Panc1 (cell line): ENCODE measurements at regions not wholly inside any gene's neighbourhood (a gene's known extent, or its start where the extent isn't known, plus 50 kb on each side); places are given as distances from the start of the nearest gene placed in this dataset.

ENCODE experiments used
- ATAC-seq: fragments of 200-7000 bp; cut with Tn5 transposase; 2 replicates; pipeline ENCODE4 v1.9.1; 2020; ENCODE audit warnings: mild to moderate bottlenecking, moderate library complexity
- BruUV-seq: library from RNA; stranded (reverse); fragments of 400-500 nt; replicated peaks from 2 replicates; lab custom pipeline; 2021; lab: Mats Ljungman, UMichigan
- CTCF ChIA-PET: fragments of 300-600 bp; sonication (Branson Sonifier 250); formaldehyde crosslinking; loops from one replicate; lab custom pipeline; 2022; ENCODE audit warnings: antibody characterized with exemption; lab: Charles Lee
- POLR2A ChIA-PET: fragments of 300-600 bp; sonication (Branson Sonifier 250); formaldehyde crosslinking; loops from one replicate; lab custom pipeline; 2022; ENCODE audit warnings: antibody characterized with exemption; lab: Charles Lee
- DNase-seq: peaks from one replicate; pipeline ENCODE4 v3.0.0-alpha.2; 2010; ENCODE audit warnings: low read depth, low spot score
- H3K27ac ChIP-seq: 2 replicates; pipeline ENCODE4 v1.5.1; 2011; ENCODE audit warnings: mild to moderate bottlenecking, low read length, inconsistent platforms
- H3K27me3 ChIP-seq: fragments of 200-500 bp; sonication (Bioruptor generic); 2 replicates; pipeline ENCODE4 v1.6.0; 2014; ENCODE audit warnings: low read length, inconsistent platforms; ENCODE audit not compliant: control insufficient read depth, insufficient read depth
- H3K36me3 ChIP-seq: fragments of 200-500 bp; sonication (Bioruptor generic); 2 replicates; pipeline ENCODE4 v1.5.1; 2014; ENCODE audit warnings: inconsistent platforms, mild to moderate bottlenecking, low read length, moderate library complexity; ENCODE audit not compliant: control insufficient read depth, insufficient read depth
- H3K4me1 ChIP-seq: 2 replicates; pipeline ENCODE4 v1.5.1; 2011; ENCODE audit warnings: inconsistent platforms, mild to moderate bottlenecking, low read length, moderate library complexity; ENCODE audit not compliant: control insufficient read depth, insufficient read depth
- H3K4me3 ChIP-seq, 2 experiments: 2 replicates each; pipeline ENCODE4 v1.5.1; 2011 to 2012; ENCODE audit warnings: low read depth in 2 of 2, low read length in 2 of 2, mild to moderate bottlenecking in 2 of 2, inconsistent platforms in 1 of 2, moderate library complexity in 1 of 2
- H3K9me3 ChIP-seq: fragments of 200-500 bp; sonication (Bioruptor generic); 2 replicates; pipeline ENCODE4 v1.5.1; 2014; ENCODE audit warnings: low read depth, mild to moderate bottlenecking, inconsistent platforms, low read length, moderate library complexity; ENCODE audit not compliant: control insufficient read depth, insufficient read depth
- POLR2AphosphoS5 ChIP-seq: IDR thresholded peaks from 2 replicates; pipeline ENCODE4 v1.6.1; 2012; ENCODE audit warnings: mild to moderate bottlenecking, low read depth, low read length, moderate library complexity
- SIN3A ChIP-seq: IDR thresholded peaks from 2 replicates; pipeline ENCODE4 v1.6.1; 2012; ENCODE audit warnings: low read depth, mild to moderate bottlenecking, low read length, moderate library complexity, borderline replicate concordance; ENCODE audit not compliant: insufficient read depth
- TCF7L2 ChIP-seq: IDR thresholded peaks from 2 replicates; pipeline ENCODE4 v1.6.1; 2011; ENCODE audit warnings: mild to moderate bottlenecking, low read depth, low read length, inconsistent platforms
- in situ Hi-C: cut with HindIII; loops from 2 replicates; pipeline ENCODE4 v1.10.0; 2016; ENCODE audit warnings: low sequenced_read_pairs, low pct_unique_long_range_greater_than_20kb
- intact Hi-C: fragments of 100-400 bp; cut with micrococcal nuclease; formaldehyde crosslinking; loops from one replicate; pipeline ENCODE4 v1.10.0; 2022; ENCODE audit not compliant: unreplicated experiment
- TF ChIP-seq, protein P1 (sequence below): fragments of 450-650 bp; IDR thresholded peaks from 2 replicates; pipeline ENCODE4 v1.5.1; 2017; ENCODE audit warnings: mild to moderate bottlenecking
- TF ChIP-seq, protein P2 (sequence below), 2 experiments: IDR thresholded peaks; 2 replicates each; pipeline ENCODE4 v1.6.1; 2011 to 2012; ENCODE audit warnings: low read depth in 2 of 2, control low read depth in 1 of 2, low read length in 1 of 2, mild to moderate bottlenecking in 1 of 2, moderate library complexity in 1 of 2; ENCODE audit not compliant: insufficient read depth in 1 of 2

DNA sequence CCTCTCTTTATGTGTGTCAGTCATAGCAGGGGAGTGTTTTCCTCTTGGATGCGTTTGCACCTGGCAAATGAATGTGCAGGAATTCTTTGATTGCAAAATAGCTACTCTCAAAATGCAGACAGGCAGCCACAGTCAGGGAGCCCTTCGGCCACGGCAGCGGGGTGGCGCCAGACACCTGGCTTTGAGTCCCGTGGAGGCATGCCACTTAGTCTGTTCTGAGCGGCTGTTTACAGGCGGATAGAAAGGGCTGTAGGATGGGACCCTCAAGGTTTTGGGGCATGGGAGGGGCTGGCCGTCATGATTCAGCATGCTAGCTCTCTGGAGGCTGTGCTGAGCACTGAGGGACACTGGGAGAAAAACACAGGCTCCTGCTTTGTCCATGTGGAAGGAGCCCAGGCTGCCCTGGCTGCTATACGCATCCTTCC is 117.1 kb downstream of the SLC25A47 start:
- CTCF ChIA-PET, result interaction anchor here (0.6 to 2.1 kb wide), 7 partner anchors 23 to 205 kb away, joined by 4 to 18 read pairs (median 7); no protein-coding TSS in a partner anchor
- peak; percentile 45 for DNase-seq
- POLR2A ChIA-PET, result no interaction called here
- in situ Hi-C loops (no loop called here), intact Hi-C loops (loop anchor here (5.0 to 10.0 kb wide), 2 partner anchors 85 to 207 kb away; no protein-coding TSS in a partner anchor)
- H3K9me3 ChIP-seq, result no peaks in the 10 kb centered on the region
- H3K27ac ChIP-seq, result peak overlapping the region; percentile 94
- H3K36me3 ChIP-seq, result no peaks in the 10 kb centered on the region
- H3K4me1 ChIP-seq, result peaks cover 75% of the 10 kb centered on the region
- BruUV-seq, result no TSS peak
- no peaks in the 10 kb centered on the region for H3K27me3 ChIP-seq
- ATAC-seq, result peak; percentile 82
- no peak overlapping the region for H3K4me3 ChIP-seq
- no peak for TF ChIP-seq TCF7L2
- TF ChIP-seq, protein P1, sequence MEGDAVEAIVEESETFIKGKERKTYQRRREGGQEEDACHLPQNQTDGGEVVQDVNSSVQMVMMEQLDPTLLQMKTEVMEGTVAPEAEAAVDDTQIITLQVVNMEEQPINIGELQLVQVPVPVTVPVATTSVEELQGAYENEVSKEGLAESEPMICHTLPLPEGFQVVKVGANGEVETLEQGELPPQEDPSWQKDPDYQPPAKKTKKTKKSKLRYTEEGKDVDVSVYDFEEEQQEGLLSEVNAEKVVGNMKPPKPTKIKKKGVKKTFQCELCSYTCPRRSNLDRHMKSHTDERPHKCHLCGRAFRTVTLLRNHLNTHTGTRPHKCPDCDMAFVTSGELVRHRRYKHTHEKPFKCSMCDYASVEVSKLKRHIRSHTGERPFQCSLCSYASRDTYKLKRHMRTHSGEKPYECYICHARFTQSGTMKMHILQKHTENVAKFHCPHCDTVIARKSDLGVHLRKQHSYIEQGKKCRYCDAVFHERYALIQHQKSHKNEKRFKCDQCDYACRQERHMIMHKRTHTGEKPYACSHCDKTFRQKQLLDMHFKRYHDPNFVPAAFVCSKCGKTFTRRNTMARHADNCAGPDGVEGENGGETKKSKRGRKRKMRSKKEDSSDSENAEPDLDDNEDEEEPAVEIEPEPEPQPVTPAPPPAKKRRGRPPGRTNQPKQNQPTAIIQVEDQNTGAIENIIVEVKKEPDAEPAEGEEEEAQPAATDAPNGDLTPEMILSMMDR, result peak; percentile 86

DNA sequence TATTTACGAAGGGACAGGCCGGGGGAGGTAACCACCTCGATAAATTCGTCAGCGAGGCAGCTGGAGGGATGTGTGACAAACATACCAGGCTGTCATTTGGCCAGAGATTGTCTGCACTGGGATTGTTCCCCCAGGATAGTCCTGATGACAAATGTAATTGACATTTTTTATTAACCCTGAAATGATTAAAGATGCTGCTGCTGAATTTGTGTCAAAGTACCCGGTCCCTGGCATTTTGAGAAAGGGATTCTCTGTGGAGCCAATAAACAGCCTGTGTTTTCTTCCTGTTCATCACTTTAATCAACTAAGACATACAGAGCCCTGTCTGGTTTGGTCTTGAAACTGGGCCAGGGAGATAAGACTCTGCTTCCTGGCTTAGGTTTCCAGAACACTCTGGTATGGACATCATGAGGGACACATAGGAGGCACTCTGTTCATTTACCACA is 117.6 kb downstream of the SLC25A47 start:
- ChIA-PET CTCF (interaction anchor here (0.5 to 2.1 kb wide), 5 partner anchors 23 to 205 kb away, joined by 4 to 18 read pairs (median 9); no protein-coding TSS in a partner anchor), POLR2A (no interaction called here)
- Histone ChIP-seq H3K27ac (peak overlapping the region; percentile 94), H3K4me1 (peaks cover 70% of the 10 kb centered on the region), H3K36me3 (no peaks in the 10 kb centered on the region), H3K4me3 (no peak overlapping the region), H3K9me3 (no peaks in the 10 kb centered on the region), H3K27me3 (no peaks in the 10 kb centered on the region)
- intact Hi-C loops, result loop anchor here (5.0 to 10.0 kb wide), 2 partner anchors 84 to 207 kb away; no protein-coding TSS in a partner anchor
- TF ChIP-seq, protein P1, result no peak
- TF ChIP-seq TCF7L2, result no peak
- no peak for TF ChIP-seq POLR2AphosphoS5
- TF ChIP-seq, protein P2, sequence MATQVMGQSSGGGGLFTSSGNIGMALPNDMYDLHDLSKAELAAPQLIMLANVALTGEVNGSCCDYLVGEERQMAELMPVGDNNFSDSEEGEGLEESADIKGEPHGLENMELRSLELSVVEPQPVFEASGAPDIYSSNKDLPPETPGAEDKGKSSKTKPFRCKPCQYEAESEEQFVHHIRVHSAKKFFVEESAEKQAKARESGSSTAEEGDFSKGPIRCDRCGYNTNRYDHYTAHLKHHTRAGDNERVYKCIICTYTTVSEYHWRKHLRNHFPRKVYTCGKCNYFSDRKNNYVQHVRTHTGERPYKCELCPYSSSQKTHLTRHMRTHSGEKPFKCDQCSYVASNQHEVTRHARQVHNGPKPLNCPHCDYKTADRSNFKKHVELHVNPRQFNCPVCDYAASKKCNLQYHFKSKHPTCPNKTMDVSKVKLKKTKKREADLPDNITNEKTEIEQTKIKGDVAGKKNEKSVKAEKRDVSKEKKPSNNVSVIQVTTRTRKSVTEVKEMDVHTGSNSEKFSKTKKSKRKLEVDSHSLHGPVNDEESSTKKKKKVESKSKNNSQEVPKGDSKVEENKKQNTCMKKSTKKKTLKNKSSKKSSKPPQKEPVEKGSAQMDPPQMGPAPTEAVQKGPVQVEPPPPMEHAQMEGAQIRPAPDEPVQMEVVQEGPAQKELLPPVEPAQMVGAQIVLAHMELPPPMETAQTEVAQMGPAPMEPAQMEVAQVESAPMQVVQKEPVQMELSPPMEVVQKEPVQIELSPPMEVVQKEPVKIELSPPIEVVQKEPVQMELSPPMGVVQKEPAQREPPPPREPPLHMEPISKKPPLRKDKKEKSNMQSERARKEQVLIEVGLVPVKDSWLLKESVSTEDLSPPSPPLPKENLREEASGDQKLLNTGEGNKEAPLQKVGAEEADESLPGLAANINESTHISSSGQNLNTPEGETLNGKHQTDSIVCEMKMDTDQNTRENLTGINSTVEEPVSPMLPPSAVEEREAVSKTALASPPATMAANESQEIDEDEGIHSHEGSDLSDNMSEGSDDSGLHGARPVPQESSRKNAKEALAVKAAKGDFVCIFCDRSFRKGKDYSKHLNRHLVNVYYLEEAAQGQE (IDR thresholded peaks at IDR 0.05; ENCODE audit: insufficient read depth in 1 of 2, low read depth in 2 of 2, low read length in 1 of 2), result no peak
- TF ChIP-seq SIN3A, result no peak
- no peak for ATAC-seq
- BruUV-seq, result no TSS peak
- no peak for DNase-seq
- in situ Hi-C loops, result no loop called here
